ENCODE measurements at regions not wholly inside any gene's neighbourhood (a gene's known extent, or its start where the extent isn't known, plus 50 kb on each side); places are given as distances from the start of the nearest gene placed in this dataset.
"Not testable (repeated sequence)": the region's sequence is repeated elsewhere in the genome, so short reads cannot be mapped to it uniquely, and the experiment has no call there.

- TF ChIP-seq, protein P1, sequence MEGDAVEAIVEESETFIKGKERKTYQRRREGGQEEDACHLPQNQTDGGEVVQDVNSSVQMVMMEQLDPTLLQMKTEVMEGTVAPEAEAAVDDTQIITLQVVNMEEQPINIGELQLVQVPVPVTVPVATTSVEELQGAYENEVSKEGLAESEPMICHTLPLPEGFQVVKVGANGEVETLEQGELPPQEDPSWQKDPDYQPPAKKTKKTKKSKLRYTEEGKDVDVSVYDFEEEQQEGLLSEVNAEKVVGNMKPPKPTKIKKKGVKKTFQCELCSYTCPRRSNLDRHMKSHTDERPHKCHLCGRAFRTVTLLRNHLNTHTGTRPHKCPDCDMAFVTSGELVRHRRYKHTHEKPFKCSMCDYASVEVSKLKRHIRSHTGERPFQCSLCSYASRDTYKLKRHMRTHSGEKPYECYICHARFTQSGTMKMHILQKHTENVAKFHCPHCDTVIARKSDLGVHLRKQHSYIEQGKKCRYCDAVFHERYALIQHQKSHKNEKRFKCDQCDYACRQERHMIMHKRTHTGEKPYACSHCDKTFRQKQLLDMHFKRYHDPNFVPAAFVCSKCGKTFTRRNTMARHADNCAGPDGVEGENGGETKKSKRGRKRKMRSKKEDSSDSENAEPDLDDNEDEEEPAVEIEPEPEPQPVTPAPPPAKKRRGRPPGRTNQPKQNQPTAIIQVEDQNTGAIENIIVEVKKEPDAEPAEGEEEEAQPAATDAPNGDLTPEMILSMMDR (conservative IDR thresholded peaks at IDR 0.05; ENCODE audit: low read depth, low read length) = not testable (repeated sequence)
- not testable (repeated sequence) for TF ChIP-seq EZH2 (IDR thresholded peaks at IDR 0.05; ENCODE audit: low read length, unreplicated experiment); EZH2phosphoT487 (IDR thresholded peaks at IDR 0.05; ENCODE audit: borderline replicate concordance, low read length)
Measured at GRCh38 chr2:87687550-87688270, 60.2 kb upstream of the PLGLB2 start.

Data from PC-3 (cell line).